AML-193 (cell line): ENCODE measurements at regions not wholly inside any gene's neighbourhood (a gene's known extent, or its start where the extent isn't known, plus 50 kb on each side); places are given as distances from the start of the nearest gene placed in this dataset.

Experiments
- DNase-seq, 2 experiments: peaks; one replicate each; lab custom pipeline; 2025; lab: John Stamatoyannopoulos, UW

DNA sequence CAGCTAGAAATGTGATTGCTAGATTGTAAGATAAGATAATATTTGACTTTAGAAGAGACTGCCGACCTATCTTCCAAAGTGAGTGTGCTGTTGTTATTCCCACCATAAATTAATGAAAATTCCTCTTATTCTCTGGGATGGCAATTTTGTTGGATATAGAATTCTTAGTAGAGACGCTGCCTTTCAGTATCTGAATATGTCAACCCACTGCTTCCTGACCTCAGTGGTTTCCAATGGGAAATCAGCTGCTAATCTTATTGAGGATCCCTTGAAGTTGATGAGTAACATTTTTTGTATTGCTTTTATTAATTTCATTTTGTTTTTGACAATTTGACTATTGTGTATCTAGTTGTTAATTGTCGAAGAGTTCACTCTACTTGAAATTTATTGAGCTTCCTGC lies 313.0 kb downstream of the BMP2 start:
- no peak for DNase-seq

GRCh38 chr20:7085467-7085866 lies 318.0 kb downstream of the BMP2 start:
- DNase-seq = no peak

DNA sequence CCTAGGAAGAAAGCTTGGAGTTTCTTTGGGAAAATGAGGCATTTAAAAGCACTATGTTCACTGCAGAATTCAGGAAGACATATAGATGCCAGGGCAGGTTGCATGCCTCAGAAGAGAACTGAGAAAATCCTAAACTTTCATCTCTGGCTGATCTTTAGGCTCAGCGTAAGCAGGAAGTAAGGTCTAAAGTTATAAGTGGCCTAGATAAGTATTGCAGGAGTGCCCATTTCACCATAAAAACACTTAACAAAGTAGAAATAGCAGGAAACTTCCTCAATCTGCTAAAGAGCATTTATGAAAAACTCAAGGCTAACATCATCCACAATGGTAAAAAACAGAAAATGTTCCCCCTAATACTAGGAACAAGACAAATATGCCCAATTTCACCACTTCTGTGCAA lies 320.3 kb downstream of the BMP2 start:
- DNase-seq = no peak

DNA sequence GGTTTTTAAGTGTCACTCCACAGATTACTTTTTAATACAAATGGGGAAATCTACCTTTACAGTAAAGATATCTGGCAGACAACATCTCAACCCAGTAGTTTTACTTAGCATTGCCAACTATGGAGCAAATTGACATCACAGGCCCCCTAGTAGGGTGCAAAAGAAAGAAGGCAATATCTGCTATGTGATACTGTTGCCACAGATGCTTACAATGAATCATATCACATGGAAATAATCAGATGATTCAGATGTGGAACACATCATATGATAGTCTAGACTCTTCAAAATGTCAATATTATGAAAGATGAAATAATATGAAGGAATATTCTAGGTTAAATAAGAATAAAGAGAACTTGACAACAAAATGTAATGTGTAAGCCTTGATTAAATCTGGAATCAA lies 322.5 kb downstream of the BMP2 start:
- DNase-seq = no peak

GRCh38 chr20:7090811-7091210 lies 323.3 kb downstream of the BMP2 start:
- no peak for DNase-seq

DNA sequence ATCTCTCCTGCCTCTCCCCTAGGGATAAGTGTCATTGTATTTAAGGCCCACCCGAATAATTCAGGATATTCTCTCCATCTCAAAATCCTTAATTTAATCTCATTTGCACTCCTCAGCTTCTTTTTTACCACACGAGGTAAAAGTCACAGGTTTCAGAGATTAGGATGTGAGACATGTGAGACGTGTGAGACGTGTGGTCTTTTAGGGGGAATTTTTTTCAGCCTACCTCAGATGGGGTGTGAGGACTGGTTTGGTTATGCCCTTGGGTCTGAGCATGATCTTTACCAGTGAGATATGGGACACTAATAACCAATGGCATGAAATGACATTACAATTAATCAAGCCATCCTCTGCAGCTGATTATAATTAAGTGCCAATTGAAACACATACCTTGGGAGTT lies 324.2 kb downstream of the BMP2 start:
- DNase-seq = no peak

- DNase-seq = peak; percentile 23 to 25
Measured at GRCh38 chr20:7094438-7094997, 327.0 kb downstream of the BMP2 start.

DNA sequence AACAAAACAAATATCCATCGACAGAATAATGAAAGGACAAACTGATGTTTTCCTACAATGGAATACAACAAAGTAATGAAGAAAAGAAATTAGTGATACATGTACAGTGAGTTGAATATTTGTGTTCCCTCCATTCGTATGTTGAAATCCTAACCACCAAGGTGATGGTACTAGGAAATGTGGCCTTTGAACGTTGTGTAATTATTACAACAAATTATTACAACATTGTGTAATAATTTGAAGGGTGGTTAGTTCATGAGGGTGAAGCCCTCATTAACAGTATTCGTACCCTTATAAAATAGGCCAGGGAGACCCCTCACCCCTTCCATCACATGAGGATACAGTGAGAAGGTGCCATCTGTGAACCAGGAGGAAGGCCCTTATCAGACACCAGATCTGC lies 339.4 kb downstream of the BMP2 start:
- no peak for DNase-seq

- DNase-seq = no peak
Measured at GRCh38 chr20:7108929-7109328, 341.4 kb downstream of the BMP2 start.

- DNase-seq = no peak
Measured at GRCh38 chr20:7113577-7114466, 346.3 kb downstream of the BMP2 start.

GRCh38 chr20:7123457-7123856 lies 356.0 kb downstream of the BMP2 start:
- no peak for DNase-seq

GRCh38 chr20:7124120-7124519 lies 356.6 kb downstream of the BMP2 start:
- DNase-seq = no peak

- DNase-seq = no peak
Measured at GRCh38 chr20:7136886-7137285, 369.4 kb downstream of the BMP2 start.

- no peak for DNase-seq
Measured at GRCh38 chr20:7137395-7138151, 370.1 kb downstream of the BMP2 start.

- DNase-seq = no peak
Measured at GRCh38 chr20:7144464-7144863, 377.0 kb downstream of the BMP2 start.

GRCh38 chr20:7146552-7147219 lies 379.2 kb downstream of the BMP2 start:
- DNase-seq = no peak

GRCh38 chr20:7147220-7147601 lies 379.7 kb downstream of the BMP2 start:
- DNase-seq = no peak

GRCh38 chr20:7151676-7152470 lies 384.4 kb downstream of the BMP2 start:
- no peak for DNase-seq

DNA sequence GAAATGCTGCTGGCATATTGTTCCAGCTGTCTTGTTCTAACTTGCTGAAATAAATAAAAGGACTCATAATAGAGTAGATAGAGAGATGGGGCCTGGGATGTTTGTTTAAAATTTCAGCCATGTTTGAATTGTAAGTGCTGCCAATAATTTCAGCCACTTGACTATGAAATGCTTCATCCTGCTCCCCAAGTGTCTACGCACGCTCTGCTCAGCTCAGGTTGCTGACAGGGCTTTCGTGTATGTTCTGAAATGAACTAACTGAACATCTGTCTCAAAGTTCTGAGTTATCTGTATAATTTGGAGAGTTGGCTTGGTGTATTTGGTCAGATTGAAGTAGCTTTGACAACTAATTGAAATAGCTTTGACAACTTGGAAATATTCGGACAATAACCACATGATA lies 387.8 kb downstream of the BMP2 start:
- DNase-seq = no peak

DNA sequence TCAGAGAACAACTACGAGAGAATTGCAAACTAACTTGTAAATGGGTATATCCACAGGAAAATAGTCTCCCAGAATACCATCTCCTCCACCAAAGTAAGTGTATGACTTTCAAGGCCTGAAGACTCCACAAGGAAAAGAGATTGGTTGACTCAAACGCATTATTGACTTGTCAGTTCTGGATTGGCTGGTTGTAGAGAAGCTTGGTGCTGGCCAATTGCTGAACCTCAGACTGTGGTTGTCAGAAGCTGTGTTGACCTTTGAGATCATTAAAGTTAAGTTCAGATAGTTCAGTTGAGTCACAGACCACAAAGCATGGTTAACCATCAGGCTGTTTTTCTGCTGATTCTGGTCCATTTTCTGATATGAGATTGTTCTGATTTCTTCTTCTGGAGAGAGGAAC lies 388.3 kb downstream of the BMP2 start:
- DNase-seq = no peak

DNA sequence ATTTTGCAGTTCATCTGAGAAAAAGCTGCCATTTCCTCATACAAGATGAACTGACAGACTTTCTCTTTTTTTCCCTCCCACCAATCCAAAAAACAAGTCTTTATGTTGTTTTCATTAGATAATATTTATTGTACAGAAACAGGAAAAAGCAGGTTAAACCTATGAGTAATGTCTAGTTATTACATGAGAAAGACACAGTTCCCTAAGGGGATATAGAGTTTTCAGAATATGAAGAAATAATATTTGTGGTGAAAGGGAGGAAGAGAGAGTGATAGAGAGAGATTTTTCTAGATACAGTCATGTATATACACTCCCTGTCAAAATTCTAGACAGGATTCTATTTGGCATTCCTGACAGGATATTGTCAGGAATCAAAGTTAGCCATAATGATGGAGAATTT lies 392.4 kb downstream of the BMP2 start:
- no peak for DNase-seq

GRCh38 chr20:7161690-7162089 lies 394.2 kb downstream of the BMP2 start:
- DNase-seq = peak; percentile 2 to 4
